SK-N-SH treated with all-trans-retinoic acid at 6 μM for 48 hours (cell line): ENCODE measurements at regions not wholly inside any gene's neighbourhood (a gene's known extent, or its start where the extent isn't known, plus 50 kb on each side); places are given as distances from the start of the nearest gene placed in this dataset.

Experiments
- ARNTL ChIP-seq: fragments of 450-650 bp; formaldehyde crosslinking; IDR thresholded peaks from 2 replicates; pipeline ENCODE4 v1.5.0; 2020; ENCODE audit warnings: low read depth, mild to moderate bottlenecking, moderate library complexity, borderline replicate concordance
- BACH2 ChIP-seq: fragments of 250-450 bp; sonication (Bioruptor Pico); IDR thresholded peaks from 2 replicates; pipeline ENCODE4 v1.9.0; 2021; ENCODE audit warnings: mild to moderate bottlenecking, borderline replicate concordance
- CREB5 ChIP-seq: fragments of 250-450 bp; sonication (Bioruptor Pico); IDR thresholded peaks from 2 replicates; pipeline ENCODE4 v1.5.1; 2020; ENCODE audit warnings: low read depth, mild to moderate bottlenecking, moderate library complexity
- CSRNP3 ChIP-seq: fragments of 250-450 bp; sonication (Bioruptor Pico); IDR thresholded peaks from 2 replicates; pipeline ENCODE4 v1.5.1; 2021; ENCODE audit warnings: mild to moderate bottlenecking, moderate library complexity
- ISL1 ChIP-seq: fragments of 250-450 bp; sonication (Bioruptor Pico); IDR thresholded peaks from 2 replicates; pipeline ENCODE4 v2.1.2; 2022; ENCODE audit warnings: mild to moderate bottlenecking, moderate library complexity
- RARB ChIP-seq: fragments of 250-450 bp; sonication (Bioruptor Pico); IDR thresholded peaks from 2 replicates; pipeline ENCODE4 v1.8.0; 2021; ENCODE audit warnings: mild to moderate bottlenecking, moderate library complexity
- TCF4 ChIP-seq: fragments of 250-450 bp; sonication (Bioruptor Pico); IDR thresholded peaks from 2 replicates; pipeline ENCODE4 v1.8.0; 2021; ENCODE audit warnings: mild to moderate bottlenecking, moderate library complexity, borderline replicate concordance
- ZFP3 ChIP-seq: fragments of 250-450 bp; sonication (Bioruptor Pico); IDR thresholded peaks from 2 replicates; pipeline ENCODE4 v1.5.0; 2020; ENCODE audit warnings: mild to moderate bottlenecking, moderate library complexity
- ZFP30 ChIP-seq: fragments of 450-650 bp; formaldehyde crosslinking; IDR thresholded peaks from 2 replicates; pipeline ENCODE4 v1.5.0; 2022; ENCODE audit warnings: mild to moderate bottlenecking, moderate library complexity
- ZNF70 ChIP-seq: fragments of 450-650 bp; formaldehyde crosslinking; IDR thresholded peaks from 2 replicates; pipeline ENCODE4 v1.5.0; 2020; ENCODE audit warnings: mild to moderate bottlenecking, moderate library complexity
- ZNF8 ChIP-seq: fragments of 450-650 bp; formaldehyde crosslinking; IDR thresholded peaks from 2 replicates; pipeline ENCODE4 v1.5.0; 2020; ENCODE audit warnings: mild to moderate bottlenecking, moderate library complexity

DNA sequence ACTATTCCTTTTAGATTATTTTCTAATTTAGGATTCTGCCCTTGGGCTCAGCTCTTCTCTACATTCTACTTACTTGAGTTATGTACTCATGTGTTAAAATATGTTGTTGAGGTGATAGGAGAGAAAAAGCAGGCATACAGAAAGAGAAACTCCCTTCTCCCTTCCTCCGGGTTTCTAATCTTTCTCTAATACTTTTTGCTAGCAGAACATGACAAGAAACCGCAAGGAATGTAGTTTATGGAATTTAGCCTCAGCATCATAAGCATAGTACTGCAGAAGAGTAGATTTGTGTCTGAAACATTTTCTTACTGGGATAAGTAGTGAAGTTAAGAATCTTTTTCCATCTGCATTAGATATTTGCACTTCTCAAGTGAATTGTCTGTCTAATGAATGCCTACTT lies 139.5 kb upstream of the CYLC2 start:
- TF ChIP-seq ARNTL (CRISPR knock-in tag) (no peak), CSRNP3 (CRISPR knock-in tag) (no peak), RARB (CRISPR knock-in tag) (no peak), TCF4 (CRISPR knock-in tag) (no peak), ZNF70 (CRISPR knock-in tag) (no peak), CREB5 (no peak), ISL1 (CRISPR knock-in tag) (no peak), ZFP3 (CRISPR knock-in tag) (no peak), BACH2 (CRISPR knock-in tag) (no peak), ZFP30 (CRISPR knock-in tag) (no peak), ZNF8 (CRISPR knock-in tag) (no peak)
